HCT116 (cell line): ENCODE measurements at regions not wholly inside any gene's neighbourhood (a gene's known extent, or its start where the extent isn't known, plus 50 kb on each side); places are given as distances from the start of the nearest gene placed in this dataset.

Experiments
- ATAC-seq: fragments of 200-7000 bp; cut with Tn5 transposase; 2 replicates; pipeline ENCODE4 v1.9.1; 2020; ENCODE audit warnings: mild to moderate bottlenecking, moderate library complexity
- BruUV-seq: library from RNA; stranded (reverse); fragments of 400-500 nt; replicated peaks from 2 replicates; lab custom pipeline; 2021; lab: Mats Ljungman, UMichigan
- CTCF ChIA-PET: fragments of 300-600 bp; sonication (Branson Sonifier 250); formaldehyde crosslinking; loops from one replicate; lab custom pipeline; 2021; ENCODE audit warnings: antibody characterized with exemption; lab: Charles Lee
- POLR2A ChIA-PET: fragments of 300-600, 350-600 bp; sonication (Branson Sonifier 250); formaldehyde crosslinking; loops from one replicate; lab custom pipeline; 2021; ENCODE audit warnings: antibody characterized with exemption; lab: Charles Lee
- RAD21 ChIA-PET, 2 experiments: fragments of 300-600 bp; sonication (Branson Sonifier 250); formaldehyde crosslinking; loops; one replicate each; lab custom pipeline; 2023; ENCODE audit warnings: low total read pairs in 2 of 2; ENCODE audit not compliant: uncharacterized antibody in 2 of 2, unreplicated experiment in 2 of 2, low non-redundant PET in 1 of 2; lab: Charles Lee
- DNase-seq: peaks from one replicate; pipeline ENCODE4 v3.0.0-alpha.2; 2010; ENCODE audit warnings: low read depth, low spot score
- H2AFZ ChIP-seq: fragments of 200-600 bp; shearing (Covaris generic), sonication (generic); 2 replicates; pipeline ENCODE4 v1.6.1; 2017; ENCODE audit warnings: low read depth, mixed run types, mixed read lengths, antibody characterized with exemption, low read length; ENCODE audit not compliant: poor library complexity, severe bottlenecking
- H3K27ac ChIP-seq: 2 replicates; pipeline ENCODE4 v1.5.1; 2012; ENCODE audit warnings: low read depth, low read length
- H3K27me3 ChIP-seq: fragments of 200-600 bp; sonication (generic); 2 replicates; pipeline ENCODE4 v1.6.1; 2016; ENCODE audit warnings: mixed run types, low read length, mixed read lengths; ENCODE audit not compliant: insufficient read depth
- H3K36me3 ChIP-seq, 2 experiments: fragments of 200-500 bp in 1 of 2; fragments of 200-600 bp in 1 of 2; sonication (Bioruptor generic) in 1 of 2; sonication (generic) in 1 of 2; 2 replicates each; pipeline versions ENCODE4 v1.5.1 to v1.6.1; 2014 to 2016; ENCODE audit warnings: low read length in 2 of 2, inconsistent platforms in 1 of 2, mixed read lengths in 1 of 2, mixed run types in 1 of 2; ENCODE audit not compliant: insufficient read depth in 2 of 2, control insufficient read depth in 1 of 2
- H3K4me1 ChIP-seq, 2 experiments: fragments of 200-600 bp in 1 of 2; sonication (generic) in 1 of 2; 2 replicates each; pipeline versions ENCODE4 v1.5.1 to v1.6.1; 2012 to 2017; ENCODE audit warnings: low read length in 2 of 2, inconsistent platforms in 1 of 2, mild to moderate bottlenecking in 1 of 2, mixed read lengths in 1 of 2, mixed run types in 1 of 2, moderate library complexity in 1 of 2; ENCODE audit not compliant: insufficient read depth in 2 of 2, control insufficient read depth in 1 of 2
- H3K4me2 ChIP-seq: fragments of 200-600 bp; sonication (generic); 2 replicates; pipeline ENCODE4 v1.6.1; 2017; ENCODE audit warnings: mixed run types, low read length, mixed read lengths
- H3K4me3 ChIP-seq, 2 experiments: fragments of 200-600 bp in 1 of 2; sonication (generic) in 1 of 2; replicated peaks in 1 of 2; 2 replicates each; pipeline ENCODE4 v1.5.1; 2011 to 2016; ENCODE audit warnings: low read length in 2 of 2, control low read depth in 1 of 2, low read depth in 1 of 2, mild to moderate bottlenecking in 1 of 2, mixed read lengths in 1 of 2, mixed run types in 1 of 2
- H3K79me2 ChIP-seq: fragments of 200-600 bp; sonication (generic); 2 replicates; pipeline ENCODE4 v1.6.1; 2017; ENCODE audit warnings: mild to moderate bottlenecking, mixed run types, low read length, moderate library complexity, mixed read lengths; ENCODE audit not compliant: insufficient read depth
- H3K9ac ChIP-seq: fragments of 200-600 bp; sonication (generic); 2 replicates; pipeline ENCODE4 v1.6.1; 2016; ENCODE audit warnings: low read length, mixed read lengths
- H3K9me2 ChIP-seq: fragments of 200-600 bp; sonication (generic), shearing (Covaris generic); 2 replicates; pipeline ENCODE4 v1.6.1; 2017; ENCODE audit warnings: mixed run types, mild to moderate bottlenecking, moderate library complexity; ENCODE audit not compliant: insufficient read depth
- H3K9me3 ChIP-seq, 2 experiments: fragments of 200-500 bp in 1 of 2; fragments of 200-600 bp in 1 of 2; sonication (Bioruptor generic) in 1 of 2; sonication (generic) in 1 of 2; 2 replicates each; pipeline ENCODE4 v1.6.1; 2014 to 2017; ENCODE audit warnings: low read length in 2 of 2, mixed read lengths in 2 of 2, inconsistent platforms in 1 of 2, low read depth in 1 of 2, mild to moderate bottlenecking in 1 of 2, mixed run types in 1 of 2, moderate library complexity in 1 of 2; ENCODE audit not compliant: control insufficient read depth in 1 of 2, insufficient read depth in 1 of 2
- H4K20me1 ChIP-seq: fragments of 200-600 bp; sonication (generic), shearing (Covaris generic); 2 replicates; pipeline ENCODE4 v1.6.1; 2017; ENCODE audit warnings: mixed run types, mild to moderate bottlenecking, moderate library complexity; ENCODE audit not compliant: insufficient read depth
- CBX3 ChIP-seq: IDR thresholded peaks from 2 replicates; pipeline ENCODE4 v1.6.1; 2012; ENCODE audit warnings: low read depth
- CEBPB ChIP-seq: IDR thresholded peaks from 2 replicates; pipeline ENCODE4 v1.6.1; 2012; ENCODE audit warnings: low read depth
- ELF1 ChIP-seq: IDR thresholded peaks from 2 replicates; pipeline ENCODE4 v1.6.1; 2012; ENCODE audit warnings: low read depth, borderline replicate concordance
- EZH2 ChIP-seq: fragments of 200-600 bp; sonication (generic); IDR thresholded peaks from 2 replicates; pipeline ENCODE4 v1.6.1; 2017; ENCODE audit warnings: antibody characterized with exemption, mixed run types
- FOSL1 ChIP-seq: IDR thresholded peaks from 2 replicates; pipeline ENCODE4 v1.6.1; 2012; ENCODE audit warnings: low read depth
- POLR2AphosphoS5 ChIP-seq: IDR thresholded peaks from 2 replicates; pipeline ENCODE4 v1.6.1; 2011; ENCODE audit warnings: mild to moderate bottlenecking, low read depth, low read length, moderate library complexity
- SIN3A ChIP-seq: IDR thresholded peaks from 2 replicates; pipeline ENCODE4 v1.6.1; 2012; ENCODE audit warnings: low read depth
- SP1 ChIP-seq: IDR thresholded peaks from 2 replicates; pipeline ENCODE4 v1.6.1; 2012; ENCODE audit warnings: low read depth
- SRF ChIP-seq: IDR thresholded peaks from 2 replicates; pipeline ENCODE4 v1.6.1; 2012; ENCODE audit warnings: low read depth
- TCF7L2 ChIP-seq: IDR thresholded peaks from 2 replicates; pipeline ENCODE4 v1.7.0; 2011; ENCODE audit warnings: borderline replicate concordance, inconsistent platforms; ENCODE audit not compliant: insufficient read depth, insufficient read length; ENCODE audit errors: extremely low read depth
- YY1 ChIP-seq: IDR thresholded peaks from 2 replicates; pipeline ENCODE4 v1.6.1; 2011; ENCODE audit warnings: low read length, low read depth, moderate library complexity, mild to moderate bottlenecking; ENCODE audit not compliant: insufficient replicate concordance; ENCODE audit errors: extremely low read depth
- ZNF274 ChIP-seq: fragments of 200-500 bp; sonication (Bioruptor generic); IDR thresholded peaks from 2 replicates; pipeline ENCODE4 v1.6.1; 2014; ENCODE audit warnings: mild to moderate bottlenecking, low read depth, low read length, inconsistent platforms
- intact Hi-C: fragments of 100-400 bp; cut with micrococcal nuclease; formaldehyde crosslinking; loops from 2 replicates; pipeline ENCODE4 v1.10.0; 2022
- TF ChIP-seq, protein P1 (sequence below): IDR thresholded peaks from 2 replicates; pipeline ENCODE4 v1.6.1; 2012
- TF ChIP-seq, protein P2 (sequence below): IDR thresholded peaks from 2 replicates; pipeline ENCODE4 v1.6.1; 2012
- TF ChIP-seq, protein P3 (sequence below), 3 experiments: fragments of 200-600 bp in 1 of 3; sonication (generic) in 1 of 3; IDR thresholded peaks in 2 of 3; conservative IDR thresholded peaks in 1 of 3; 2 replicates each; pipeline ENCODE4 v1.5.1; 2012 to 2017; ENCODE audit warnings: low read depth in 2 of 3, low read length in 2 of 3, antibody characterized with exemption in 1 of 3, borderline replicate concordance in 1 of 3, control low read depth in 1 of 3, mild to moderate bottlenecking in 1 of 3, mixed read lengths in 1 of 3, mixed run types in 1 of 3, moderate library complexity in 1 of 3; ENCODE audit not compliant: insufficient read depth in 1 of 3

DNA sequence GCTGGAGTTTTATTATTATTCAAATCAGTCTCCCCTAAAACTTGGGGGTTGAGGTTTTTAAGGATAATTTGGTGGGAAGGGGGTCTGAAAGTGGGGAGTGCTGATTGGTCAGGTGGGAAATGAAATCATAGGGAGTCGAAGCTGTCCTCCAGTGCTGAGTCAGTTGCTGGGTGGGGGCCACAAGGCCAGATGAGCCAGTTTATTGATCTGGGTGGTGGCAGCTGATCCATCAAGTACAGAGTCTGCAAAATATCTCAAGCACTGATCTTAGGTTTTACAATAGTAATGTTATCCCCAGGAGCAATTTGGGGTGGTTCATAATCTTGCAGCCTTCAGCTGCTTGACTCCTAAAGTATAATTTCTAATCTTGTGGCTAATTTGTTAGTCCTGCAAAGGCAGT lies 146.0 kb upstream of the SPACA1 start (continued):
- TF ChIP-seq FOSL1 (no peak), SIN3A (no peak), TCF7L2 (no peak)

DNA sequence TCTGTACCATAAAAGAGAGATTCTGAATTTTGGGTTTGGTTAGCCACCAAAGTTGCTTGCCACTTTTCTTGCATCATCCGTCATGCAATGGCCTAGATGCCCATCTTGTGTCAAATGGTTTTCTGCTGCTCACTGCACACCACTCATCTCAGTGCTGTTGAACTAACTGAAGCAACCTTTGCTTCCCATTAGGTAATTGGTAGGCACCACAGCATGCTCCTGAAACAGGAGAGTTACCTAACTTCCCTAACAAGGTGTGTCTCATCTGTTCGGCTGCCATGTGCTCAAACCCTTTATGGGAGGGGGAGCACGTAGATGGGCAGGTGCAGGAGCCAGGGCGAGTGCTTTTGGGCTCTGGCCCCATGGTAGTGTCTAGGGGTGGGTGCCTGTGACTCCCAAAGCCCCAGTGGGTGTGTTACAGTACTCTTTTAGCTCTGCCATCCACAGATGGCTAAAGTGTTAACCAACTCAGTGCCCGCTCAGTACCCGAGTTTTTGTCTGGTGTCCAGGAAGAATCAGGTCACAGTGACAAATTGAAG lies 147.4 kb upstream of the SPACA1 start:
- no peaks in the 10 kb centered on the region; a peak in 1 of 4 replicates for H3K4me1 ChIP-seq
- H4K20me1 ChIP-seq = no peaks in the 10 kb centered on the region
- no peak overlapping the region for H3K9ac ChIP-seq
- ChIA-PET CTCF (no interaction called here), RAD21 (no interaction called here)
- no peak overlapping the region for H3K4me2 ChIP-seq
- no peak overlapping the region for H2AFZ ChIP-seq
- H3K79me2 ChIP-seq = no peaks in the 10 kb centered on the region
- DNase-seq (no peak), ATAC-seq (no peak)
- no peaks in the 10 kb centered on the region for H3K27me3 ChIP-seq
- no TSS peak for BruUV-seq
- H3K9me2 ChIP-seq = no peaks in the 10 kb centered on the region
- no peak overlapping the region for H3K27ac ChIP-seq
- no peaks in the 10 kb centered on the region for H3K36me3 ChIP-seq
- TF ChIP-seq, protein P1, sequence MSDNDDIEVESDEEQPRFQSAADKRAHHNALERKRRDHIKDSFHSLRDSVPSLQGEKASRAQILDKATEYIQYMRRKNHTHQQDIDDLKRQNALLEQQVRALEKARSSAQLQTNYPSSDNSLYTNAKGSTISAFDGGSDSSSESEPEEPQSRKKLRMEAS = no peak
- TF ChIP-seq SRF (no peak), ELF1 (no peak)
- TF ChIP-seq, all 23 proteins: peak for 0
- Histone ChIP-seq H3K9me3 (no peaks in the 10 kb centered on the region), H3K4me3 (no peak overlapping the region)
- intact Hi-C loops = no loop called here
- POLR2A ChIA-PET = no interaction called here

DNA sequence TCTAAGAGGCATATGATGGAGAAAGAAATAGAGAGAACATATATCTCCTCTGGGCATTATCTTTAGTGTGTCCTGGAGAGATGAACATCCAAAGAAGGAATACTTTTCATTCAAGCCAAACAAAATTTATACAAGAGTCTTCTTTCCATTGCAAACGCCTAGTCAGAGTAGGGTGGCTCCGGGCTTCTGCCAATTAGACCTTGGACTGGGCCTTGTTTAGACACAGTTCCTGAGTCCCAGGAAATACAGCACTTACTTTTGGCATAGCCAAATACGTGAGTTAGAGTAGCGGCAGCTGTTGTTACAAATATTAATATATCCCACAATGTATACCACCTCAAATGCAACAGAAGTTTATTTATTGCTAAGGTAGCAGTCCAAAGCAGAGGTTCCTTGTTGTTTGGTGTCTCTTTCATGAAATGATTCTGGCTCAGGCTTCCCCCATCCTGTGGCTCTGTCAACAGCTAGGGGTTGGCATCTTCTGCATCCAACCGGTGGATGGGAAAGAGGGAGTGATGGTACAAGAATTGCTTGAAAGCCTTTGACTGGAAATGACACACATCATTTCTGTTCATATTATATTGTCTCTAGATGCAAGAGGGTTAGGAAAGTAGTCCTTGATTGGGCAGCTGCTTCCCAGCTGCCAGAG lies 148.0 kb upstream of the SPACA1 start:
- no peak for ATAC-seq
- no peak for DNase-seq
- Histone ChIP-seq H3K4me3 (no peak overlapping the region), H4K20me1 (no peaks in the 10 kb centered on the region), H3K9me3 (no peaks in the 10 kb centered on the region), H3K4me2 (no peak overlapping the region), H3K36me3 (no peaks in the 10 kb centered on the region), H3K4me1 (no peaks in the 10 kb centered on the region; a peak in 1 of 4 replicates), H3K9ac (no peak overlapping the region), H2AFZ (no peak overlapping the region), H3K79me2 (no peaks in the 10 kb centered on the region), H3K9me2 (no peaks in the 10 kb centered on the region), H3K27me3 (no peaks in the 10 kb centered on the region), H3K27ac (no peak overlapping the region)
- ChIA-PET RAD21 (no interaction called here), POLR2A (no interaction called here), CTCF (no interaction called here)
- TF ChIP-seq YY1 = no peak
- TF ChIP-seq SP1 = no peak
- TF ChIP-seq, protein P1 = no peak
- TF ChIP-seq CBX3 = no peak
- TF ChIP-seq, protein P2, sequence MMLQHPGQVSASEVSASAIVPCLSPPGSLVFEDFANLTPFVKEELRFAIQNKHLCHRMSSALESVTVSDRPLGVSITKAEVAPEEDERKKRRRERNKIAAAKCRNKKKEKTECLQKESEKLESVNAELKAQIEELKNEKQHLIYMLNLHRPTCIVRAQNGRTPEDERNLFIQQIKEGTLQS = no peak
- TF ChIP-seq CEBPB = no peak
- TF ChIP-seq ZNF274 = no peak
- no peak for TF ChIP-seq EZH2
- no peak for TF ChIP-seq POLR2AphosphoS5
- TF ChIP-seq, protein P3, sequence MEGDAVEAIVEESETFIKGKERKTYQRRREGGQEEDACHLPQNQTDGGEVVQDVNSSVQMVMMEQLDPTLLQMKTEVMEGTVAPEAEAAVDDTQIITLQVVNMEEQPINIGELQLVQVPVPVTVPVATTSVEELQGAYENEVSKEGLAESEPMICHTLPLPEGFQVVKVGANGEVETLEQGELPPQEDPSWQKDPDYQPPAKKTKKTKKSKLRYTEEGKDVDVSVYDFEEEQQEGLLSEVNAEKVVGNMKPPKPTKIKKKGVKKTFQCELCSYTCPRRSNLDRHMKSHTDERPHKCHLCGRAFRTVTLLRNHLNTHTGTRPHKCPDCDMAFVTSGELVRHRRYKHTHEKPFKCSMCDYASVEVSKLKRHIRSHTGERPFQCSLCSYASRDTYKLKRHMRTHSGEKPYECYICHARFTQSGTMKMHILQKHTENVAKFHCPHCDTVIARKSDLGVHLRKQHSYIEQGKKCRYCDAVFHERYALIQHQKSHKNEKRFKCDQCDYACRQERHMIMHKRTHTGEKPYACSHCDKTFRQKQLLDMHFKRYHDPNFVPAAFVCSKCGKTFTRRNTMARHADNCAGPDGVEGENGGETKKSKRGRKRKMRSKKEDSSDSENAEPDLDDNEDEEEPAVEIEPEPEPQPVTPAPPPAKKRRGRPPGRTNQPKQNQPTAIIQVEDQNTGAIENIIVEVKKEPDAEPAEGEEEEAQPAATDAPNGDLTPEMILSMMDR (IDR thresholded peaks at IDR 0.05 in 2 of 3, conservative IDR thresholded peaks at IDR 0.05 in 1 of 3; ENCODE audit: borderline replicate concordance in 1 of 3, insufficient read depth in 1 of 3, low read depth in 2 of 3, low read length in 2 of 3) = no peak
- no TSS peak for BruUV-seq
- intact Hi-C loops = no loop called here
